ENCODE measurements at regions not wholly inside any gene's neighbourhood (a gene's known extent, or its start where the extent isn't known, plus 50 kb on each side); places are given as distances from the start of the nearest gene placed in this dataset.

GRCh38 chr7:91383905-91384274 lies 119.7 kb downstream of the FZD1 start:
- no peak for TF ChIP-seq POLR2A (IDR thresholded peaks at IDR 0.05; ENCODE audit: low read depth, low read length)
- TF ChIP-seq POLR2AphosphoS5 (IDR thresholded peaks at IDR 0.05; ENCODE audit: low read depth, low read length), result no peak

Data from GM12892 (cell line).